Activated naive CD4-positive, alpha-beta T cell (primary cell): ENCODE measurements at regions not wholly inside any gene's neighbourhood (a gene's known extent, or its start where the extent isn't known, plus 50 kb on each side); places are given as distances from the start of the nearest gene placed in this dataset.
"Not testable (repeated sequence)": the region's sequence is repeated elsewhere in the genome, so short reads cannot be mapped to it uniquely, and the experiment has no call there.

ENCODE experiments used
- DNase-seq, 4 experiments: peaks; one replicate each; lab custom pipeline; 2025; lab: John Stamatoyannopoulos, UW

- DNase-seq: no peak
These were observed 431.7 kb upstream of the B3GAT1 start for GRCh38 chr11:134843735-134844134.

- DNase-seq: no peak
These were observed 431.0 kb upstream of the B3GAT1 start for GRCh38 chr11:134843020-134843419.

- DNase-seq: no peak
These were observed 429.9 kb upstream of the B3GAT1 start for GRCh38 chr11:134841972-134842371.

- DNase-seq: no peak
These were observed 429.4 kb upstream of the B3GAT1 start for GRCh38 chr11:134841411-134841810.

- no peak for DNase-seq
These were observed 428.9 kb upstream of the B3GAT1 start for GRCh38 chr11:134840945-134841344.

- DNase-seq: not testable (repeated sequence)
These were observed 428.1 kb upstream of the B3GAT1 start for GRCh38 chr11:134840165-134840564.

DNA sequence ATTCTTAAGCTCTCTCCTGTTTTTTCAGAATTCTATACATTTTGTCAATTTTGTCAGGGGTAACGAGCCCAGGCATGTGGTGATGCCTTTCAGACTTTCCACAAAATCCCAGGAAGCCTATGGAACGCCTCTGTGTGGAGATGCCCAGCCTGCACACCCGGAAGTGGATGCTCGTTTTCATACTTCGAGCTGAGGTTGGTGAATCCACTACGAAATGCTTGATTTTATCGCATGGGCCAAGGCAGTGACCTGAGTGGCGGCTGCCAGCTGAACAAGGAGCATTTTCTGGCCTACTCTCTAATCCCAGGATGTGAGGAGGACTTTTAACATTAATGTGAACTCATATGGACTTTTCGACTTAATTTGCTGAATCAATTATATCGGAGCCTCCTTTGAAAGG, 426.7 kb upstream of the B3GAT1 start:
- no peak for DNase-seq

DNA sequence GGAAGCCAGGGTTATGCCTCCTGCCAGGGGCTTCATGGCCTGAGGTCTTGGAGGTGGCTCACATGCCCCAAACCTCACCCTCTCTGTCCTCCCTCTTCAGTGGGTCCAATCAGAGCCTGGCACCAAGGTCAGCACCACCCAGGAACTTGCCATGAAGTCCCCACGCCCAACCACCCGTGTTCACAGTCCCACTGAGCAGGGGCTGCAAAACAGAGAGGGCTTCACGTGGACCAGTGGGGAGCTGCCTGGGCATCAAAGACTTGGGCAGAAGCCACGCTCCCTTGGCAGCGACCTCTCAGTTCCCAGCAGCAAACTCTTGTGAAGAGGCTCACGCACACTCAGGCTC, 425.8 kb upstream of the B3GAT1 start:
- DNase-seq: no peak

GRCh38 chr11:134837166-134837886, 425.3 kb upstream of the B3GAT1 start:
- no peak for DNase-seq

- no peak for DNase-seq
These were observed 424.5 kb upstream of the B3GAT1 start for GRCh38 chr11:134836561-134836960.

GRCh38 chr11:134835561-134835960, 423.5 kb upstream of the B3GAT1 start:
- no peak for DNase-seq

GRCh38 chr11:134830312-134830711, 418.3 kb upstream of the B3GAT1 start:
- no peak for DNase-seq

GRCh38 chr11:134823970-134824369, 411.9 kb upstream of the B3GAT1 start:
- no peak for DNase-seq

DNA sequence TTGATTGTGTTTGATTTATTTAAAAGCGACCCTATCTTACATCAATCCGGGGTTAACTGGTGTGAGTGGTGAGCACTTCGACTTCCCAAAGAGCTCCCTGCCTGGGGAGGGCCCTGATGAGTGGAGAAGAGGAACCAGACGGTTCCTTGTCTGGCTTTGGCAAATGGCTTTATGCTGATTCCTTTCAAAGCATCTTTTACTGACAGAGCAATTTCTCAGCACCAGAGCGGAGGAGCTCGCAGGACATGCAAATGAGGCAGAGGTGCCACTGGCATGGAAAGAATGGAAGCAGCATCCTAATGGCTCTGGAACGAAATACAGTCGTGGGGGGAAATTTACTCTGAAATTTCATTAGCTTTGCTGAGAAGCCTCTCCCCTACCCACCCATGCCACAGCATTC, 410.9 kb upstream of the B3GAT1 start:
- DNase-seq: no peak

GRCh38 chr11:134821422-134821821, 409.4 kb upstream of the B3GAT1 start:
- DNase-seq: no peak

DNA sequence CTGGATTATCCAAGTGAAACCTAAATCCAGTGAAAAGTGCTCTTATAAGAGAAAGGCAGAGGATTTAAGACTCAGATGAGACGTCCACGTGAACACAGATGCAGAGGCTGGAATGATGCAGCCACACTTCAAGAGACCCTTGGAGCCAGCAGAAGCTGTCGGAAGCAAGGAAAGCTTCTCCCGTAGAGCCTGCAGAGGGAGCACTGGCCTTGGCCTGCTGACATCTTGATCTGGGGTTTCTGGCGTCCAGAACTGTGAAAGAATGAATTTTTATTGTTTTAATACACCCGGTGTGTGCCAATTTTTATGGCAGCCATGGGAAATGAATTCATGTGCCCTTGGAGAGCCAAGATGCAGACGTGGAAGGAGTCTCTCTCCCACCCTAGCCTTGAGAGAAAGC, 407.0 kb upstream of the B3GAT1 start:
- DNase-seq: no peak

GRCh38 chr11:134818516-134818915, 406.5 kb upstream of the B3GAT1 start:
- DNase-seq: no peak

DNA sequence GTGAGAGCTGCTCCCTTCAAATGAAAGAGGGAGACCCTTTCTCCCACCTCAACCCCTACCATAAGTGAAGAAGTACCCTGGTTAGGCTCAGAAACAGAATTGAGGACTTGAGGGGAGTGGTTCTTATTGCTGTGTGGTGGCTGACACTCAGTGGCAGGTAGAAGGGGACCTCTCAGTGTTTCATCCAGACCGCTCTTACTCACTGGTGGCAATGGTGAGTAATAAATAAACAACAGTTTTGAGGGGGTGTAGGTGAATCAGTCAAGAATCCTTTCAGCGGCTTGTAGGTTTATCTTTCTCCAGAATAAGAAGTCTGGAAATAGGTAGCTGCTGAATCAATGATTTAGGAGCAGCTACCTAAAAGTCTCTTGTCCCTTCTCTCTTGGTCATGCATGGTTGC, 403.4 kb upstream of the B3GAT1 start:
- no peak for DNase-seq

DNA sequence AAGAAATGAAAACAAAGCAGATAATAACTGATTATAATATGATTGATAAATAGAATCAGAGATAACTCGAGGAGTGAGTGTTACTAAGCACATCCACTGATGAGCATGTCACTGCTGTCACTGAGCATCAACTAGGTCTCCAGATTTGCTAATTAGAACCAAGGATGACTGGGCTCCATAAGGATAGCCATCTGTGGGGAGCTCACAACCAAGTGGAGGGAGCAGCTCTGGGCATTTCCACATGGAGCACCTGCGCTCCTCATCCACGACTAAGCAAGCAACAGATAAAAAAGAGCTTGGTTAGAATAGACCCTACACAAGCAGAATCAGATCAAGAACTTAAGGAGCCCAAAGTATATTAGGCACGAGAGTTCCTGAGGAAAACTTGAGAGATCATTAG, 396.0 kb upstream of the B3GAT1 start:
- DNase-seq: no peak

- no peak for DNase-seq
These were observed 390.6 kb upstream of the B3GAT1 start for GRCh38 chr11:134802598-134802997.

DNA sequence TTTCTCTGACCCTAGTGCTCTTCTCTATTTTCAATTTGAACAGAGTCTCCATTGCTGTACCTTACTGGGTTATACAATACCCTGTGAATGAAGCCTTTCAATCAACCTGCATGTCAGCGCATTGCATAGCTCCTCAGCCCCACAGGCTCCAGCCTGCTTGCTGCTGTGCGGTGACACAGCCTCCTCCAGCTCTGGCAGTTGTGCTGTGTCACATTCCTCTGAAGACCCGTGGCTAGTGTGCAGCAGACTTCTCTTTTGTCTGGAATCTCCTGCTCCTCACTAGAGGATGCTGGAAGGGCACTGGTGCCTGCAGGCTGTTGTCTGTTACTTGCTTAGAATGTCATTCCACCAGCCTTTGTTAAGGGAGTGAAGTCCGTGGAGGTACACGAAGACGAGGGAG, 390.1 kb upstream of the B3GAT1 start:
- no peak for DNase-seq

GRCh38 chr11:134801570-134801969, 389.5 kb upstream of the B3GAT1 start:
- DNase-seq: no peak

DNA sequence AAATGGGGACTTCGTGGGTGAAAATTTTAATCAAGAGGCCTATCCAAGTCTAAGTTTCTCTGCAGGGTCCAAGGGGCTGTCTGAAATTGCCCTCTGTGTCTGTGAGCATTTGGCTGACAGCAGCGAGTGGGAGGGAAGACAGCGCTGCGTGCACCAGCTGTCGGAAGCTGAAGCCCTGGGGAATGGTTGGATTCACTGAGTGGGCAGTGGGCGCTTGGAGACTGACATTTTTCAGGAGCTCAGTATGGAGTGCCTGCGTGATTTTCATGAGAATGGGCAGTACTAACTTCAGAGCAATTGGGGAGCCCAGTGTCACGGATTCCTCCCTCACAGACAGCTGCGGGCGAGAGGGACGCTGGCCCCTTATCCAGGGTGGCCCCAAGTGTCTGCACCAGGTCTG, 388.8 kb upstream of the B3GAT1 start:
- DNase-seq: no peak

- no peak for DNase-seq
These were observed 388.1 kb upstream of the B3GAT1 start for GRCh38 chr11:134800130-134800529.

- DNase-seq: no peak
These were observed 387.3 kb upstream of the B3GAT1 start for GRCh38 chr11:134799386-134799785.
